SK-N-SH (cell line): ENCODE measurements at regions not wholly inside any gene's neighbourhood (a gene's known extent, or its start where the extent isn't known, plus 50 kb on each side); places are given as distances from the start of the nearest gene placed in this dataset.

ENCODE experiments used
- CTCF ChIA-PET: fragments of 300-600, 350-600 bp; formaldehyde crosslinking; extraction: SDS; loops from one replicate; lab custom pipeline; 2021; lab: Yijun Ruan, JAX
- POLR2A ChIA-PET: fragments of 350-600 bp; sonication (Branson Sonifier 250); formaldehyde crosslinking; extraction: SDS; loops from one replicate; lab custom pipeline; 2020; ENCODE audit warnings: antibody characterized with exemption, inconsistent platforms; lab: Yijun Ruan, JAX
- DNase-seq: peaks from one replicate; pipeline ENCODE4 v3.0.0; 2012
- H2AFZ ChIP-seq: fragments of 200-600 bp; sonication (generic); 2 replicates; pipeline ENCODE4 v1.8.1; 2016; ENCODE audit warnings: antibody characterized with exemption, mild to moderate bottlenecking, low read depth
- H3F3A ChIP-seq: fragments of 200-600 bp; sonication (generic); replicated peaks from 2 replicates; pipeline ENCODE3; 2016; ENCODE audit warnings: antibody characterized with exemption, mild to moderate bottlenecking; ENCODE audit not compliant: insufficient read depth
- H3K27ac ChIP-seq, 2 experiments: fragments of 200-500 bp in 1 of 2; fragments of 200-600 bp in 1 of 2; sonication (Bioruptor generic) in 1 of 2; sonication (generic), shearing (Covaris generic) in 1 of 2; 2 replicates each; pipeline versions ENCODE4 v1.5.1 to v1.6.1; 2014 to 2016; ENCODE audit warnings: low read depth in 2 of 2, inconsistent platforms in 1 of 2, low read length in 1 of 2, mild to moderate bottlenecking in 1 of 2, mixed read lengths in 1 of 2
- H3K27me3 ChIP-seq: fragments of 200-600 bp; sonication (generic), shearing (Covaris generic); 2 replicates; pipeline ENCODE4 v1.6.1; 2016; ENCODE audit warnings: mixed run types; ENCODE audit not compliant: insufficient read depth
- H3K36me3 ChIP-seq, 2 experiments: fragments of 200-500 bp in 1 of 2; fragments of 200-600 bp in 1 of 2; sonication (Bioruptor generic) in 1 of 2; sonication (generic) in 1 of 2; replicated peaks in 1 of 2; 2 replicates each; pipeline versions ENCODE3 to v1.5.1; 2014 to 2016; ENCODE audit warnings: low read length in 1 of 2, mild to moderate bottlenecking in 1 of 2; ENCODE audit not compliant: insufficient read depth in 2 of 2, control insufficient read depth in 1 of 2
- H3K4me1 ChIP-seq, 2 experiments: fragments of 200-500 bp in 1 of 2; fragments of 200-600 bp in 1 of 2; sonication (Bioruptor generic) in 1 of 2; sonication (generic), shearing (Covaris generic) in 1 of 2; 2 replicates each; pipeline versions ENCODE4 v1.5.1 to v1.6.1; 2014 to 2016; ENCODE audit warnings: low read depth in 1 of 2, low read length in 1 of 2, mixed run types in 1 of 2; ENCODE audit not compliant: insufficient read depth in 2 of 2, control insufficient read depth in 1 of 2
- H3K4me2 ChIP-seq: fragments of 200-600 bp; sonication (generic), shearing (Covaris generic); 2 replicates; pipeline ENCODE4 v1.6.1; 2017; ENCODE audit warnings: mixed run types
- H3K4me3 ChIP-seq, 2 experiments: fragments of 200-500 bp in 1 of 2; fragments of 200-600 bp in 1 of 2; sonication (Bioruptor generic) in 1 of 2; sonication (generic), shearing (Covaris generic) in 1 of 2; 2 replicates each; pipeline versions ENCODE4 v1.5.1 to v1.8.1; 2014 to 2016; ENCODE audit warnings: low read depth in 2 of 2, inconsistent platforms in 1 of 2, low read length in 1 of 2, mild to moderate bottlenecking in 1 of 2, mixed read lengths in 1 of 2, moderate library complexity in 1 of 2
- H3K79me2 ChIP-seq: fragments of 200-600 bp; sonication (generic); 2 replicates; pipeline ENCODE4 v1.8.1; 2017; ENCODE audit warnings: mild to moderate bottlenecking; ENCODE audit not compliant: insufficient read depth
- H3K9ac ChIP-seq: fragments of 200-600 bp; sonication (generic); 2 replicates; pipeline ENCODE4 v1.6.1; 2017; ENCODE audit warnings: mixed run types
- H3K9me2 ChIP-seq: fragments of 200-600 bp; sonication (generic); 2 replicates; pipeline ENCODE4 v1.6.1; 2017; ENCODE audit warnings: mixed run types
- H3K9me3 ChIP-seq: fragments of 200-600 bp; sonication (generic); 2 replicates; pipeline ENCODE4 v1.6.1; 2017; ENCODE audit warnings: mixed run types, mild to moderate bottlenecking, moderate library complexity
- H4K20me1 ChIP-seq: fragments of 200-600 bp; sonication (generic); 2 replicates; pipeline ENCODE4 v1.6.1; 2017; ENCODE audit warnings: mild to moderate bottlenecking, mixed run types; ENCODE audit not compliant: insufficient read depth
- EP300 ChIP-seq, 2 experiments: IDR thresholded peaks; 2 replicates each; pipeline versions ENCODE4 v1.4.0 to v1.6.1; 2012; ENCODE audit warnings: borderline replicate concordance in 1 of 2, low read depth in 1 of 2, low read length in 1 of 2
- FOSL2 ChIP-seq: IDR thresholded peaks from 2 replicates; pipeline ENCODE4 v1.4.0; 2012; ENCODE audit warnings: low read depth, mild to moderate bottlenecking, moderate library complexity, borderline replicate concordance
- FOXM1 ChIP-seq: IDR thresholded peaks from 2 replicates; pipeline ENCODE4 v1.4.0; 2012; ENCODE audit warnings: low read depth, mild to moderate bottlenecking
- IRF3 ChIP-seq: fragments of 150-350 bp; IDR thresholded peaks from 2 replicates; pipeline ENCODE4 v1.6.1; 2016; ENCODE audit warnings: mild to moderate bottlenecking, low read depth, low read length
- MEF2A ChIP-seq: IDR thresholded peaks from 2 replicates; pipeline ENCODE4 v1.4.0; 2012; ENCODE audit warnings: low read depth, borderline replicate concordance
- NRF1 ChIP-seq: IDR thresholded peaks from 2 replicates; pipeline ENCODE4 v1.6.1; 2012; ENCODE audit warnings: low read depth, mild to moderate bottlenecking, low read length
- RAD21 ChIP-seq: IDR thresholded peaks from 2 replicates; pipeline ENCODE4 v1.6.1; 2012; ENCODE audit warnings: mild to moderate bottlenecking, low read length
- RCOR1 ChIP-seq: fragments of 150-350 bp; IDR thresholded peaks from 2 replicates; pipeline ENCODE4 v1.6.1; 2017; ENCODE audit warnings: antibody characterized with exemption, low read length
- REST ChIP-seq: IDR thresholded peaks from 2 replicates; pipeline ENCODE4 v1.6.1; 2012; ENCODE audit warnings: mild to moderate bottlenecking, low read depth, low read length, moderate library complexity
- RXRA ChIP-seq: IDR thresholded peaks from 2 replicates; pipeline ENCODE4 v1.4.0; 2012; ENCODE audit warnings: low read depth, mild to moderate bottlenecking, borderline replicate concordance
- SMC3 ChIP-seq: IDR thresholded peaks from 2 replicates; pipeline ENCODE4 v1.6.1; 2012; ENCODE audit warnings: low read depth, low read length, improper control_type of control experiment
- TEAD4 ChIP-seq: IDR thresholded peaks from 2 replicates; pipeline ENCODE4 v1.4.0; 2012; ENCODE audit warnings: mild to moderate bottlenecking, borderline replicate concordance; ENCODE audit not compliant: insufficient read depth
- WGBS: methylation state at CpG from one replicate; pipeline ENCODE4 v1.1.6; 2017; ENCODE audit warnings: low lambda C conversion rate; 5-methylcytosine and 5-hydroxymethylcytosine counted together
- TF ChIP-seq, protein P1 (sequence below): fragments of 150-350 bp; IDR thresholded peaks from 2 replicates; pipeline ENCODE4 v1.6.1; 2017; ENCODE audit warnings: antibody characterized with exemption, low read length, low read depth, borderline replicate concordance
- TF ChIP-seq, protein P2 (sequence below): IDR thresholded peaks from 2 replicates; pipeline ENCODE4 v1.4.0; 2012; ENCODE audit warnings: low read depth, borderline replicate concordance

DNA sequence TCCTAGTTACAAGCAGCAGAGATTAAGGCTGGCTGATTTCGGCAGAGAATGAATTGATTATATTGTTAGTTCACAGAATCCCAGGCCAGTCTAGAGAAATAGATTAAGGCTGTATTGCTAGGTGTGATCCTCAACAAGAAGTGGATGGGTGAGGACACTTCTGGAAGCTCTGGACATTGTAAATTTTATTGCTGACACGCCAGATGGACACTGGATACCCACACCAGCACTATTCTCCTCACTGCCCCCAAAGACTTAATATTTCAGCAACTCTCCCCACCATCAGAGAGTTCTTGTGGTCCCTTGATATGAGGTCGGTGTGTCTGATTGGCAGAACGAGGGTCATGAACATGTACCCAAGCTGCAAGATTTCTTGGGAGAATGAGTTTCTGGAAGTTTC lies 171.6 kb upstream of the EGFLAM start (continued):
- TF ChIP-seq REST (no peak), TEAD4 (no peak), EP300 (IDR thresholded peaks at IDR 0.05; ENCODE audit: borderline replicate concordance in 1 of 2, low read depth in 1 of 2, low read length in 1 of 2) (no peak), RXRA (no peak), FOXM1 (no peak)

GRCh38 chr5:38079620-38080402 lies 178.5 kb upstream of the EGFLAM start:
- Histone ChIP-seq H4K20me1 (no peaks in the 10 kb centered on the region), H3K27me3 (peaks cover 4% of the 10 kb centered on the region; the same call in 1 of the 2 replicates), H3K4me2 (no peak overlapping the region), H3K4me1 (no peaks in the 10 kb centered on the region), H3K9me2 (no peaks in the 10 kb centered on the region), H3K27ac (no peak overlapping the region), H3K36me3 (no peaks in the 10 kb centered on the region), H3K79me2 (no peaks in the 10 kb centered on the region), H2AFZ (no peak overlapping the region), H3K9me3 (no peaks in the 10 kb centered on the region), H3F3A (no peaks in the 10 kb centered on the region), H3K4me3 (no peak overlapping the region), H3K9ac (no peak overlapping the region)
- no peak for DNase-seq
- WGBS = 3% methylated on average over 3 of the region's 3 CpGs
- ChIA-PET CTCF (no interaction called here), POLR2A (no interaction called here)
- TF ChIP-seq, protein P1, sequence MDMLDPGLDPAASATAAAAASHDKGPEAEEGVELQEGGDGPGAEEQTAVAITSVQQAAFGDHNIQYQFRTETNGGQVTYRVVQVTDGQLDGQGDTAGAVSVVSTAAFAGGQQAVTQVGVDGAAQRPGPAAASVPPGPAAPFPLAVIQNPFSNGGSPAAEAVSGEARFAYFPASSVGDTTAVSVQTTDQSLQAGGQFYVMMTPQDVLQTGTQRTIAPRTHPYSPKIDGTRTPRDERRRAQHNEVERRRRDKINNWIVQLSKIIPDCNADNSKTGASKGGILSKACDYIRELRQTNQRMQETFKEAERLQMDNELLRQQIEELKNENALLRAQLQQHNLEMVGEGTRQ = no peak
- TF ChIP-seq TEAD4 = no peak
- no peak for TF ChIP-seq NRF1
- TF ChIP-seq RAD21 = no peak
- TF ChIP-seq FOXM1 = no peak
- TF ChIP-seq RCOR1 = no peak

GRCh38 chr5:38078161-38078560 lies 180.2 kb upstream of the EGFLAM start:
- CTCF ChIA-PET = interaction anchor here (1.2 kb wide), 1 partner anchor 36 kb away, joined by 3 read pairs; no protein-coding TSS in a partner anchor
- WGBS = 26% methylated on average over 3 of the region's 3 CpGs
- Histone ChIP-seq H3K36me3 (no peaks in the 10 kb centered on the region), H3K27me3 (peaks cover 4% of the 10 kb centered on the region; the same call in 1 of the 2 replicates), H3F3A (no peaks in the 10 kb centered on the region), H3K4me2 (no peak overlapping the region), H3K9me2 (no peaks in the 10 kb centered on the region), H3K9ac (no peak overlapping the region), H3K9me3 (no peaks in the 10 kb centered on the region), H3K4me3 (no peak overlapping the region), H3K27ac (no peak overlapping the region), H2AFZ (no peak overlapping the region), H3K79me2 (no peaks in the 10 kb centered on the region), H3K4me1 (no peaks in the 10 kb centered on the region), H4K20me1 (no peaks in the 10 kb centered on the region)
- DNase-seq = no peak
- POLR2A ChIA-PET = no interaction called here
- TF ChIP-seq, protein P2, sequence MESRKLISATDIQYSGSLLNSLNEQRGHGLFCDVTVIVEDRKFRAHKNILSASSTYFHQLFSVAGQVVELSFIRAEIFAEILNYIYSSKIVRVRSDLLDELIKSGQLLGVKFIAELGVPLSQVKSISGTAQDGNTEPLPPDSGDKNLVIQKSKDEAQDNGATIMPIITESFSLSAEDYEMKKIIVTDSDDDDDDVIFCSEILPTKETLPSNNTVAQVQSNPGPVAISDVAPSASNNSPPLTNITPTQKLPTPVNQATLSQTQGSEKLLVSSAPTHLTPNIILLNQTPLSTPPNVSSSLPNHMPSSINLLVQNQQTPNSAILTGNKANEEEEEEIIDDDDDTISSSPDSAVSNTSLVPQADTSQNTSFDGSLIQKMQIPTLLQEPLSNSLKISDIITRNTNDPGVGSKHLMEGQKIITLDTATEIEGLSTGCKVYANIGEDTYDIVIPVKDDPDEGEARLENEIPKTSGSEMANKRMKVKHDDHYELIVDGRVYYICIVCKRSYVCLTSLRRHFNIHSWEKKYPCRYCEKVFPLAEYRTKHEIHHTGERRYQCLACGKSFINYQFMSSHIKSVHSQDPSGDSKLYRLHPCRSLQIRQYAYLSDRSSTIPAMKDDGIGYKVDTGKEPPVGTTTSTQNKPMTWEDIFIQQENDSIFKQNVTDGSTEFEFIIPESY = no peak
- no peak for TF ChIP-seq SMC3
- TF ChIP-seq MEF2A = no peak
- TF ChIP-seq EP300 (IDR thresholded peaks at IDR 0.05; ENCODE audit: borderline replicate concordance in 1 of 2, low read depth in 1 of 2, low read length in 1 of 2) = no peak
- no peak for TF ChIP-seq IRF3
- TF ChIP-seq FOSL2 = no peak
